ENCODE measurements at regions not wholly inside any gene's neighbourhood (a gene's known extent, or its start where the extent isn't known, plus 50 kb on each side); places are given as distances from the start of the nearest gene placed in this dataset.

DNA sequence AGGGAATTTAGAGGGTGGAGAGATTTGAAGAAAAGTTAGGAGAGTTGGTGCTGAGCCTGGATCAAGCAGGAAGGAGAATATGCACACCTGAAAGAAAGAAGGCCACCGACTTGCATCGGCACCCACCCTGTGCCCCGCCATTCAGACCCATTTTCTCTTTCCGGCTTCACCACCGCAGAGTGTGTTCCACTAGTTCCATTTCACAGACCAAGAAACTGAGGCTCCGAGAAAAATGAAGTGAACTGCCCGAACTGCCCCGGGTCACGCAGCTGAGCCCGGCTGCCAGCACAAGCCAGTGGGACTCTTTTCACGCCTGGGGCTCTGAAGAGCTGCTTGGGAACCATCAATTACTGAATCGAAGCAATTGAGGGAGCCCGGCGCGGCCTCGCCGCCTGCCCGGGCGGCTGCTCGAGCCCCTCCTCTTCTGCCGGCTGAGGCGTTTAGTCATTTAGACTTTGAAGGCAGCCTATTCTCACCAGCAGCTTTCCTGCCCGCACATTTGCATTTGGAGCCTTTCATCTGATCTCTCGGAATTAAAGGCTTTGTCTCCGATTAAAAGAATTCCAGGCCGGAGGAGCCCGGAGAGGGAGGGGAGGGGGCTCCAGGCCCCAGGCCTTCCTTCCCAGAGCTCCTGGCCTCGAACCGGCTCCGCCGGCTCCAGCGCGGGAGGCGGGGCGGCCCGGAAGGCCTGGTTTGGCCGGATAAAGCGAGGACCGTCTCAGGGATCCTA, 140.2 kb upstream of the PJA1 start:
- Histone ChIP-seq H3K79me2 (ENCODE audit: insufficient read depth, low read length) (no peaks in the 10 kb centered on the region), H2AFZ (ENCODE audit: low read depth, low read length, poor library complexity, severe bottlenecking) (no peak overlapping the region), H3K27ac (ENCODE audit: low read depth, low read length) (no peak overlapping the region), H3K9me3 (ENCODE audit: control insufficient read depth in 1 of 2, insufficient read depth in 1 of 2, low read depth in 1 of 2, low read length in 2 of 2) (no peaks in the 10 kb centered on the region), H3K9me2 (ENCODE audit: insufficient read depth) (no peaks in the 10 kb centered on the region), H3K4me2 (ENCODE audit: low read length) (no peak overlapping the region), H3K36me3 (ENCODE audit: control insufficient read depth in 1 of 2, insufficient read depth in 2 of 2, low read length in 2 of 2) (no peaks in the 10 kb centered on the region), H3K4me1 (ENCODE audit: control insufficient read depth in 1 of 2, insufficient read depth in 2 of 2, low read length in 2 of 2) (no peaks in the 10 kb centered on the region), H3K9ac (ENCODE audit: low read length) (no peak overlapping the region), H3K27me3 (ENCODE audit: insufficient read depth, low read length) (no peaks in the 10 kb centered on the region), H3K4me3 (replicated peaks in 1 of 2; ENCODE audit: low read depth in 1 of 2, low read length in 2 of 2) (no peak overlapping the region), H4K20me1 (ENCODE audit: insufficient read depth) (no peaks in the 10 kb centered on the region)
- ATAC-seq (no peak), DNase-seq (ENCODE audit: low read depth, low spot score) (no peak)
- ChIA-PET RAD21 (ENCODE audit: low non-redundant PET in 1 of 2, low total read pairs in 2 of 2, uncharacterized antibody in 2 of 2, unreplicated experiment in 2 of 2) (no interaction called here), CTCF (no interaction called here), POLR2A (no interaction called here)
- no TSS peak for BruUV-seq (replicated peaks)
- TF ChIP-seq EZH2phosphoT487 (IDR thresholded peaks at IDR 0.05; ENCODE audit: borderline replicate concordance) (no peak), EGR1 (IDR thresholded peaks at IDR 0.05; ENCODE audit: low read depth) (no peak), POLR2A (IDR thresholded peaks at IDR 0.05; ENCODE audit: borderline replicate concordance, extremely low read depth, insufficient read depth, insufficient read length) (no peak), CEBPB (IDR thresholded peaks at IDR 0.05; ENCODE audit: low read depth) (no peak), JUND (IDR thresholded peaks at IDR 0.05) (no peak), RAD21 (IDR thresholded peaks at IDR 0.05; ENCODE audit: low read depth) (no peak)
- TF ChIP-seq, protein P1, sequence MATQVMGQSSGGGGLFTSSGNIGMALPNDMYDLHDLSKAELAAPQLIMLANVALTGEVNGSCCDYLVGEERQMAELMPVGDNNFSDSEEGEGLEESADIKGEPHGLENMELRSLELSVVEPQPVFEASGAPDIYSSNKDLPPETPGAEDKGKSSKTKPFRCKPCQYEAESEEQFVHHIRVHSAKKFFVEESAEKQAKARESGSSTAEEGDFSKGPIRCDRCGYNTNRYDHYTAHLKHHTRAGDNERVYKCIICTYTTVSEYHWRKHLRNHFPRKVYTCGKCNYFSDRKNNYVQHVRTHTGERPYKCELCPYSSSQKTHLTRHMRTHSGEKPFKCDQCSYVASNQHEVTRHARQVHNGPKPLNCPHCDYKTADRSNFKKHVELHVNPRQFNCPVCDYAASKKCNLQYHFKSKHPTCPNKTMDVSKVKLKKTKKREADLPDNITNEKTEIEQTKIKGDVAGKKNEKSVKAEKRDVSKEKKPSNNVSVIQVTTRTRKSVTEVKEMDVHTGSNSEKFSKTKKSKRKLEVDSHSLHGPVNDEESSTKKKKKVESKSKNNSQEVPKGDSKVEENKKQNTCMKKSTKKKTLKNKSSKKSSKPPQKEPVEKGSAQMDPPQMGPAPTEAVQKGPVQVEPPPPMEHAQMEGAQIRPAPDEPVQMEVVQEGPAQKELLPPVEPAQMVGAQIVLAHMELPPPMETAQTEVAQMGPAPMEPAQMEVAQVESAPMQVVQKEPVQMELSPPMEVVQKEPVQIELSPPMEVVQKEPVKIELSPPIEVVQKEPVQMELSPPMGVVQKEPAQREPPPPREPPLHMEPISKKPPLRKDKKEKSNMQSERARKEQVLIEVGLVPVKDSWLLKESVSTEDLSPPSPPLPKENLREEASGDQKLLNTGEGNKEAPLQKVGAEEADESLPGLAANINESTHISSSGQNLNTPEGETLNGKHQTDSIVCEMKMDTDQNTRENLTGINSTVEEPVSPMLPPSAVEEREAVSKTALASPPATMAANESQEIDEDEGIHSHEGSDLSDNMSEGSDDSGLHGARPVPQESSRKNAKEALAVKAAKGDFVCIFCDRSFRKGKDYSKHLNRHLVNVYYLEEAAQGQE (IDR thresholded peaks at IDR 0.05; ENCODE audit: low read depth) = no peak
- intact Hi-C loops (cut with micrococcal nuclease) = no loop called here

DNA sequence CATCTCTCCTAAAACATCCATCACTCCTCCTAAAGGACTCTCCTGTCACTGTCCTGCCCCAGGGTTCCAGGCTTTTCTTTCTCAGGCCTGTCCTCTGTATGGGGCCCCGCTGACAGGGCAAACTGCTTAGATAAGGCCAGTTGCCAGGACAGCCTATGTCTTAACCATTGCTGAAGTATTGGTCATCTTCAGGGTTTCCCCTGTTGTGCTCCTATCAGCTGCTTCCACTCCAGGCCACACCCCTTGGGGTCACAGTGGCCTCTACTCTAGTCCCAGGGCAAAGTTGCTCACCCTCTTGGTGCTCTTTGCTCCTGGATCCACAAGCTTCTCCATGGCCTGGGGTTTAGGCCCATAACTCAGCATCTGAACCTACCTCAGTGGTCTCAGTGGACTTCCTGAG, 138.0 kb upstream of the PJA1 start:
- Histone ChIP-seq H4K20me1 (ENCODE audit: insufficient read depth) (no peaks in the 10 kb centered on the region), H3K9me3 (ENCODE audit: control insufficient read depth in 1 of 2, insufficient read depth in 1 of 2, low read depth in 1 of 2, low read length in 2 of 2) (no peaks in the 10 kb centered on the region), H2AFZ (ENCODE audit: low read depth, low read length, poor library complexity, severe bottlenecking) (no peak overlapping the region), H3K4me3 (replicated peaks in 1 of 2; ENCODE audit: low read depth in 1 of 2, low read length in 2 of 2) (no peak overlapping the region), H3K4me1 (ENCODE audit: control insufficient read depth in 1 of 2, insufficient read depth in 2 of 2, low read length in 2 of 2) (no peaks in the 10 kb centered on the region), H3K9me2 (ENCODE audit: insufficient read depth) (no peaks in the 10 kb centered on the region), H3K4me2 (ENCODE audit: low read length) (no peak overlapping the region), H3K36me3 (ENCODE audit: control insufficient read depth in 1 of 2, insufficient read depth in 2 of 2, low read length in 2 of 2) (no peaks in the 10 kb centered on the region), H3K27me3 (ENCODE audit: insufficient read depth, low read length) (no peaks in the 10 kb centered on the region), H3K27ac (ENCODE audit: low read depth, low read length) (no peak overlapping the region), H3K9ac (ENCODE audit: low read length) (no peak overlapping the region), H3K79me2 (ENCODE audit: insufficient read depth, low read length) (no peaks in the 10 kb centered on the region)
- ChIA-PET CTCF (no interaction called here), POLR2A (no interaction called here), RAD21 (ENCODE audit: low non-redundant PET in 1 of 2, low total read pairs in 2 of 2, uncharacterized antibody in 2 of 2, unreplicated experiment in 2 of 2) (no interaction called here)
- ATAC-seq (no peak), DNase-seq (ENCODE audit: low read depth, low spot score) (no peak)
- TF ChIP-seq ZFX (IDR thresholded peaks at IDR 0.05) = no peak
- no peak for TF ChIP-seq CEBPB (IDR thresholded peaks at IDR 0.05; ENCODE audit: low read depth)
- no peak for TF ChIP-seq SRF (IDR thresholded peaks at IDR 0.05; ENCODE audit: low read depth)
- no peak for TF ChIP-seq POLR2AphosphoS5 (IDR thresholded peaks at IDR 0.05; ENCODE audit: low read depth, low read length)
- no peak for TF ChIP-seq TCF7L2 (IDR thresholded peaks at IDR 0.05; ENCODE audit: borderline replicate concordance, extremely low read depth, insufficient read depth, insufficient read length)
- TF ChIP-seq, protein P2, sequence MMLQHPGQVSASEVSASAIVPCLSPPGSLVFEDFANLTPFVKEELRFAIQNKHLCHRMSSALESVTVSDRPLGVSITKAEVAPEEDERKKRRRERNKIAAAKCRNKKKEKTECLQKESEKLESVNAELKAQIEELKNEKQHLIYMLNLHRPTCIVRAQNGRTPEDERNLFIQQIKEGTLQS (IDR thresholded peaks at IDR 0.05) = no peak
- TF ChIP-seq EGR1 (IDR thresholded peaks at IDR 0.05; ENCODE audit: low read depth) = no peak
- TF ChIP-seq, protein P3, sequence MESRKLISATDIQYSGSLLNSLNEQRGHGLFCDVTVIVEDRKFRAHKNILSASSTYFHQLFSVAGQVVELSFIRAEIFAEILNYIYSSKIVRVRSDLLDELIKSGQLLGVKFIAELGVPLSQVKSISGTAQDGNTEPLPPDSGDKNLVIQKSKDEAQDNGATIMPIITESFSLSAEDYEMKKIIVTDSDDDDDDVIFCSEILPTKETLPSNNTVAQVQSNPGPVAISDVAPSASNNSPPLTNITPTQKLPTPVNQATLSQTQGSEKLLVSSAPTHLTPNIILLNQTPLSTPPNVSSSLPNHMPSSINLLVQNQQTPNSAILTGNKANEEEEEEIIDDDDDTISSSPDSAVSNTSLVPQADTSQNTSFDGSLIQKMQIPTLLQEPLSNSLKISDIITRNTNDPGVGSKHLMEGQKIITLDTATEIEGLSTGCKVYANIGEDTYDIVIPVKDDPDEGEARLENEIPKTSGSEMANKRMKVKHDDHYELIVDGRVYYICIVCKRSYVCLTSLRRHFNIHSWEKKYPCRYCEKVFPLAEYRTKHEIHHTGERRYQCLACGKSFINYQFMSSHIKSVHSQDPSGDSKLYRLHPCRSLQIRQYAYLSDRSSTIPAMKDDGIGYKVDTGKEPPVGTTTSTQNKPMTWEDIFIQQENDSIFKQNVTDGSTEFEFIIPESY (IDR thresholded peaks at IDR 0.05; ENCODE audit: extremely low read depth, insufficient replicate concordance, low read length) = no peak
- intact Hi-C loops (cut with micrococcal nuclease) = no loop called here
- BruUV-seq (replicated peaks) = no TSS peak
